ENCODE measurements at regions not wholly inside any gene's neighbourhood (a gene's known extent, or its start where the extent isn't known, plus 50 kb on each side); places are given as distances from the start of the nearest gene placed in this dataset.

- no peak overlapping the region for H3K4me3 ChIP-seq
- H3K27me3 ChIP-seq = no peaks in the 10 kb centered on the region
- no peak for TF ChIP-seq CTCF (IDR thresholded peaks at IDR 0.05)
- no peaks in the 10 kb centered on the region for H3K36me3 ChIP-seq
- no peaks in the 10 kb centered on the region for H3K4me1 ChIP-seq
- DNase-seq (ENCODE audit: low spot score) = peak; percentile 67
- H3K27ac ChIP-seq = peak overlapping the region in 1 of 2 donors; percentile 56
- no peaks in the 10 kb centered on the region for H3K9me3 ChIP-seq
These were observed 86.5 kb downstream of the BANF2 start for GRCh38 chr20:17786221-17786718.

Measured in right atrium auricular region (tissue), 2 donors.